Loucy (cell line): ENCODE measurements at regions not wholly inside any gene's neighbourhood (a gene's known extent, or its start where the extent isn't known, plus 50 kb on each side); places are given as distances from the start of the nearest gene placed in this dataset.

ENCODE experiments used
- CTCF ChIP-seq: fragments of 200-600 bp; sonication (generic); conservative IDR thresholded peaks from 2 replicates; pipeline ENCODE4 v1.5.1; 2014; ENCODE audit warnings: mild to moderate bottlenecking, antibody characterized with exemption, low read length
- EZH2phosphoT487 ChIP-seq: fragments of 200-600 bp; IDR thresholded peaks from 2 replicates; pipeline ENCODE4 v1.6.1; 2018; ENCODE audit warnings: antibody characterized with exemption, mild to moderate bottlenecking, moderate library complexity, borderline replicate concordance

DNA sequence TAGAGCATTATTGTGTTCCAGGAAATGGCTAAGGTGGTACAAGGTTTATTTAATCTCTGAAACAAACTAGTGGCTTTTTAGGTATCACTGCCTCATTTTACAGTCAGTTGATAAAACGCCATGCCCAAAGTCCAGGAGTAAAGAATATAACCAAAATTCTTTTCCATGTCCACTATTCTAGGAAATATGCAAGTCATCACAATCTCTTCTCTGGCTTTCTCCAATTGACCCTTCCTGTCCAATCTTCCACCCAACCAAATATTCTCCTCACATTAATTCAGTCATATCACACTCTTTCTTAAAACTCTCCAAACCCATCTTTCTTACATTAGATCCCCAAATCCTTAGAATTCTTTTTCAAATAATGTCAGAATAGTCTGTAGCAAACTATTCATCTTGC is 1110.0 kb upstream of the CDH8 start:
- TF ChIP-seq CTCF = no peak
- TF ChIP-seq EZH2phosphoT487 = no peak
